ENCODE measurements at regions not wholly inside any gene's neighbourhood (a gene's known extent, or its start where the extent isn't known, plus 50 kb on each side); places are given as distances from the start of the nearest gene placed in this dataset.

DNA sequence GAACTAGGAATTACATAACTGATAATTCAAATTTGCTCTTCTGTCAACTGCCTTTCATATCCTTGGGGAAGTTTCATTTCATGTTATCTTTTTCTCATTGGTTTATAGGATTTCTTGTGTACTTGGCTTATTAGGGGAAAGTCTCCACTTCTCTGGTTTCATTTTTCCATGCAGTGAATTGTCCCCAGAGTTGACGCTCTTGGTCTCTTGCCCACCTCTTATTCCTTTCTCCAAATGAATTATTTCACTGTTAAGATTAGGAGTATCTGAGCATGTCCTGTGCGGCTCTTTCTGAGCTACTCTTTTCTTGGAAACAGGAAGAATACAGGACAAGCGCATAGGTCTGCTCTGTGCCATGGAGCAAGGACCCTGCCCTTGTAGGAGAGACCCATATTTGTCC is 104.8 kb downstream of the POSTN start:
- H3K4me3 Mint-ChIP-seq: no peak overlapping the region
- H3K9me3 Mint-ChIP-seq: peaks cover 0 to 8% (median 3%) of the 10 kb centered on the region in 11 donors
- Histone ChIP-seq H3K9me3 (ENCODE audit: control insufficient read depth in 2 of 3, low read length in 3 of 3) (no peaks in the 10 kb centered on the region), H3K36me3 (ENCODE audit: control insufficient read depth in 2 of 3, insufficient read depth in 3 of 3, low read length in 3 of 3) (no peaks in the 10 kb centered on the region), H3K27ac (ENCODE audit: low read depth, low read length) (no peak overlapping the region), H3K27me3 (ENCODE audit: control insufficient read depth in 2 of 2, insufficient read depth in 2 of 2, low read length in 2 of 2) (no peaks in the 10 kb centered on the region), H3K4me1 (ENCODE audit: control insufficient read depth in 2 of 2, insufficient read depth in 2 of 2, low read length in 2 of 2) (no peaks in the 10 kb centered on the region), H3K4me3 (ENCODE audit: low read length) (no peak overlapping the region)
- intact Hi-C loops (cut with micrococcal nuclease): no loop called here
- no peaks in the 10 kb centered on the region for H3K4me1 Mint-ChIP-seq
- ChIA-PET CTCF (interaction anchor here (0.8 kb wide), 1 partner anchor 1459 kb away, joined by 4 read pairs; no protein-coding TSS in a partner anchor), POLR2A (no interaction called here)
- H3K27ac Mint-ChIP-seq: no peak overlapping the region
- no peaks in the 10 kb centered on the region for H3K27me3 Mint-ChIP-seq
- no peaks in the 10 kb centered on the region for H3K36me3 Mint-ChIP-seq
- DNase-seq (no peak), ATAC-seq (no peak)

DNA sequence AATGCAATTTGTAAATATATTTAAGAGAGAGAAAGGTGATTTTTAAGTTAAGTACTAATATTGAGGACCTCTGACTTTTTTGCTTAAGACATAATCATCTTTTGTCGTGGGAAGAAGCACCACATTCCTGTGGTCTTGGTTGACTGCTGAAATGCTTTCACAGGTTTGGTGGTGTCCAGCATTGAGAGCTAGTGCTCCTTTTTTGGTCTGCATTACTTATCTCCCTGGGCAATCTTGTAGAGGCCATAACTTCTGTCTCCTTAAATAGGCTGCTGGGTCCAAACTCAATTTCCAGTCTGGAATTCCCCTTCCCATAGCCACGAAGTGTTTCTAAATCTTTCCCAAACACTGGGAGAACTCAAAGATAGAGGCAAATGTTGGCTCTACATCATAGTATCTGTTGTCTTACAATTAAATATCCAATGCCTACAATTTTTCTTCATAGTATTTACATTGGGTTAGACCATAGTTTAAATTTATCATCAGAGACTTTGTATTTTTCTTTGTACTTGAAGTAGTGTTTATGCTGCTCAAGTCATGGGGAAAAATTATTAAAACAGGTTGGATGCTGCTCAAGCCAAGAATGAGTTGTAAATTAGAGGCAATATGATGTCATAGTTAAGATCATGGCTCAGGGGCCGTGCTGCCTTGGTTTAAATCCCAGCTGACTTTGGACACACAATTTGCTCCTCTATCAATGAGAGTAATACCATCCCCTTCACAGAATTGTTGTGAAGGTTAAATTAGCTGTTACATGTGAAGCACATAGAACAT is 105.6 kb downstream of the POSTN start:
- ATAC-seq (no peak), DNase-seq (no peak)
- no peaks in the 10 kb centered on the region for H3K36me3 ChIP-seq (ENCODE audit: control insufficient read depth in 2 of 3, insufficient read depth in 3 of 3, low read length in 3 of 3)
- Mint-ChIP-seq H3K4me3 (no peak overlapping the region), H3K9me3 (peaks cover 0 to 8% (median 3%) of the 10 kb centered on the region in 11 donors), H3K4me1 (no peaks in the 10 kb centered on the region), H3K36me3 (no peaks in the 10 kb centered on the region), H3K27me3 (no peaks in the 10 kb centered on the region), H3K27ac (no peak overlapping the region)
- intact Hi-C loops (cut with micrococcal nuclease): no loop called here
- no peaks in the 10 kb centered on the region for H3K27me3 ChIP-seq (ENCODE audit: control insufficient read depth in 2 of 2, insufficient read depth in 2 of 2, low read length in 2 of 2)
- ChIA-PET CTCF (no interaction called here), POLR2A (no interaction called here)
- no peak overlapping the region for H3K27ac ChIP-seq (ENCODE audit: low read depth, low read length)
- H3K4me3 ChIP-seq (ENCODE audit: low read length): no peak overlapping the region
- no peaks in the 10 kb centered on the region for H3K9me3 ChIP-seq (ENCODE audit: control insufficient read depth in 2 of 3, low read length in 3 of 3)
- H3K4me1 ChIP-seq (ENCODE audit: control insufficient read depth in 2 of 2, insufficient read depth in 2 of 2, low read length in 2 of 2): no peaks in the 10 kb centered on the region

DNA sequence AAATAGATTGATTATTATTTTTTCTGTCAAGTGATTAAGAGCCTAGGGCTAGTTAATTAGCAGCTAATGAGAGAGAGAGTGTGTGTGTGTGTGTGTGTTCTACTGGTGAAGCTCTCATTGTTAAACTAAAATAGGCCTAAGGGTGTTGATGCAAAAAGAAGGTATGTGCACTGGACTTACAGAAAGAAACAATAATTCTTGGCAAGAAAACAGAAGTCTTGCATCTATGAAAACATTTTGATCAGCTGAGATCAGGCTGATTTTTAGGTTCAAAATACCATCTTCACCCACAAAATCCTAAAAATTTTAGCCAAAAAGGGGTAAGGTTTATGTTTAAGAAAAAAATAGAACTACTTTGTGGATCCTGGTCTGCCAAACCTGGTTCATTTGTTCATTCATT is 106.5 kb downstream of the POSTN start:
- H3K36me3 Mint-ChIP-seq: no peaks in the 10 kb centered on the region
- no peak for DNase-seq
- H3K4me3 Mint-ChIP-seq: no peak overlapping the region
- no peaks in the 10 kb centered on the region for H3K4me1 Mint-ChIP-seq
- POLR2A ChIA-PET: no interaction called here
- intact Hi-C loops (cut with micrococcal nuclease): no loop called here
- no peak overlapping the region for H3K27ac Mint-ChIP-seq
- no peak overlapping the region for H3K4me3 ChIP-seq (ENCODE audit: low read length)
- H3K36me3 ChIP-seq (ENCODE audit: control insufficient read depth in 2 of 3, insufficient read depth in 3 of 3, low read length in 3 of 3): no peaks in the 10 kb centered on the region
- peaks cover 0 to 10% (median 3%) of the 10 kb centered on the region in 11 donors for H3K9me3 Mint-ChIP-seq
- no peak for ATAC-seq
- H3K9me3 ChIP-seq (ENCODE audit: control insufficient read depth in 2 of 3, low read length in 3 of 3): no peaks in the 10 kb centered on the region
- H3K27me3 ChIP-seq (ENCODE audit: control insufficient read depth in 2 of 2, insufficient read depth in 2 of 2, low read length in 2 of 2): no peaks in the 10 kb centered on the region
- no peaks in the 10 kb centered on the region for H3K4me1 ChIP-seq (ENCODE audit: control insufficient read depth in 2 of 2, insufficient read depth in 2 of 2, low read length in 2 of 2)
- no peak overlapping the region for H3K27ac ChIP-seq (ENCODE audit: low read depth, low read length)
- CTCF ChIA-PET: no interaction called here
- H3K27me3 Mint-ChIP-seq: no peaks in the 10 kb centered on the region

DNA sequence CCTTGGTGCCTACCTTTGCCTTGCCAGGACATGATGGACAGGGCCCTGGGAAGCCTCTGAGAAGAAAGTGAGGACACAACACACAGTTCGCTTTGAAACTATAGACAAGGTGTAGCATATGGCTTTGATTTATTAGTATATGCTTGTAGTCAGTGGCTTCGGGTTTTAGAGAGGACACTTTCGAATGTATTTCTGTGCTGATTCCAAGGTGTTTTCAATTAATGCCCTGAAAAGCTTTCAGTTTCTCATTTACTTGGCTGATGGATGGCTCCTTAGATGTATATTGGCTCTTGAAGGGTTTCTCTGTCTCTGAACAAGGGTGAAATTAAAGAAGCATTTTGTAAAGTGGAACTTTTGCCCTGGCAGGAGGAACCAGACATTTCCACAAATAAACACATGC is 106.9 kb downstream of the POSTN start:
- ChIA-PET CTCF (no interaction called here), POLR2A (no interaction called here)
- H3K27ac Mint-ChIP-seq: no peak overlapping the region
- no peak overlapping the region for H3K27ac ChIP-seq (ENCODE audit: low read depth, low read length)
- H3K4me1 Mint-ChIP-seq: no peaks in the 10 kb centered on the region
- DNase-seq: no peak
- H3K36me3 Mint-ChIP-seq: no peaks in the 10 kb centered on the region
- ATAC-seq: no peak
- H3K27me3 ChIP-seq (ENCODE audit: control insufficient read depth in 2 of 2, insufficient read depth in 2 of 2, low read length in 2 of 2): no peaks in the 10 kb centered on the region
- H3K9me3 Mint-ChIP-seq: peaks cover 0 to 12% (median 3%) of the 10 kb centered on the region in 11 donors
- H3K4me1 ChIP-seq (ENCODE audit: control insufficient read depth in 2 of 2, insufficient read depth in 2 of 2, low read length in 2 of 2): no peaks in the 10 kb centered on the region
- no peak overlapping the region for H3K4me3 ChIP-seq (ENCODE audit: low read length)
- no peaks in the 10 kb centered on the region for H3K27me3 Mint-ChIP-seq
- no peaks in the 10 kb centered on the region for H3K9me3 ChIP-seq (ENCODE audit: control insufficient read depth in 2 of 3, low read length in 3 of 3)
- H3K4me3 Mint-ChIP-seq: no peak overlapping the region
- no peaks in the 10 kb centered on the region for H3K36me3 ChIP-seq (ENCODE audit: control insufficient read depth in 2 of 3, insufficient read depth in 3 of 3, low read length in 3 of 3)
- intact Hi-C loops (cut with micrococcal nuclease): no loop called here

DNA sequence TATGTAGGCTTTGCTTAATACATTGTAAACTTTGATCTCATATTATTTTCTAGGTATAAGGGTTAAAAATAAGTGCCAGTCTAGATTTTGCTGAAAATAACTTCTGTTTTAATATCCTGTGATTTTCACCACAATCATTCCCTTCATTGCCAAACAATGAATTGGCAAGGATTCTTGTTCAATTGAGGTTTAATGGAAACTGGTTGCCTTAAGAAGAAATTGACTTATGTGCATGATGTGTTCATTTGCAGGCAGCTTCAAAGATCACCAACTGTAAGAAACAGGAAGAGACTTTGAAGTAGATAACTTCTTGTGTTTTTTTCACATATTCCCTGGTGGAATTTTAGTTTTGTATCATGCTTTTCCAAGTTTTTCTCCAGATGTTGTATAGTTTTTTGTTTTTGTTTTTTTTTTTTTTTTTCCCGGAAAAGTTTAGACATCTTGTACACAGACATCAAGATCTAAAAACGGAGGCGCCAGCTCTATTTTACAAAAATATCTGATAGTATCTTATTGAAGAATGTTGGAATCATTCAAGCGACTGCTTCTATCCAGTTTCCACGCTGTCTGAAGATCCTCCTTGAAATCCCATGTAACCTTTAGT is 108.3 kb downstream of the POSTN start:
- ATAC-seq (no peak), DNase-seq (no peak)
- Mint-ChIP-seq H3K27me3 (no peaks in the 10 kb centered on the region), H3K27ac (no peak overlapping the region), H3K4me1 (no peaks in the 10 kb centered on the region), H3K36me3 (no peaks in the 10 kb centered on the region), H3K9me3 (peaks cover 0 to 10% (median 2%) of the 10 kb centered on the region in 11 donors), H3K4me3 (no peak overlapping the region)
- no peak overlapping the region for H3K27ac ChIP-seq (ENCODE audit: low read depth, low read length)
- H3K27me3 ChIP-seq (ENCODE audit: control insufficient read depth in 2 of 2, insufficient read depth in 2 of 2, low read length in 2 of 2): no peaks in the 10 kb centered on the region
- ChIA-PET POLR2A (no interaction called here), CTCF (no interaction called here)
- no peaks in the 10 kb centered on the region for H3K9me3 ChIP-seq (ENCODE audit: control insufficient read depth in 2 of 3, low read length in 3 of 3)
- no peaks in the 10 kb centered on the region for H3K36me3 ChIP-seq (ENCODE audit: control insufficient read depth in 2 of 3, insufficient read depth in 3 of 3, low read length in 3 of 3)
- no peak overlapping the region for H3K4me3 ChIP-seq (ENCODE audit: low read length)
- H3K4me1 ChIP-seq (ENCODE audit: control insufficient read depth in 2 of 2, insufficient read depth in 2 of 2, low read length in 2 of 2): no peaks in the 10 kb centered on the region
- intact Hi-C loops (cut with micrococcal nuclease): no loop called here

DNA sequence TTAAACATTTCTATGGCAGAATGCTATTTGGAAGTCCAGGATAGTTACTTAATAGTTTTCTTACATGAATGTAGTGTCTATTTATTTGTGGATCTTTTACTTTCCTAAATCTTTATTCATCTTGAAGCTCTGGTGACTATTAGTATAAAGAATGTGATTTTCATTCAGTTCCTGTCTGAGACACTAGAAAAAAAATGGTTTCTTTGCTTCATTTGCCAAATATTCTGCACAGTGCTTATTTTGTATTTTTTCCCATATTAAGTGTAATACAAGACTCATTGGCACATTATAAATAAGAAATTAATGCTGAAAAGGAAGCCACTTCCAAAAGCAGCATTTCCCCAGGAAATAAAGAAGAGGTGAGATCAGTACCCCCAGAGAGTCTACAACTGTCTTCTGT is 109.8 kb downstream of the POSTN start:
- ChIA-PET POLR2A (no interaction called here), CTCF (no interaction called here)
- no peak overlapping the region for H3K4me3 ChIP-seq (ENCODE audit: low read length)
- DNase-seq (no peak), ATAC-seq (no peak)
- no peaks in the 10 kb centered on the region for H3K9me3 ChIP-seq (ENCODE audit: control insufficient read depth in 2 of 3, low read length in 3 of 3)
- H3K27ac Mint-ChIP-seq: no peak overlapping the region
- H3K4me1 Mint-ChIP-seq: no peaks in the 10 kb centered on the region
- no peaks in the 10 kb centered on the region for H3K4me1 ChIP-seq (ENCODE audit: control insufficient read depth in 2 of 2, insufficient read depth in 2 of 2, low read length in 2 of 2)
- no peaks in the 10 kb centered on the region for H3K27me3 ChIP-seq (ENCODE audit: control insufficient read depth in 2 of 2, insufficient read depth in 2 of 2, low read length in 2 of 2)
- H3K36me3 ChIP-seq (ENCODE audit: control insufficient read depth in 2 of 3, insufficient read depth in 3 of 3, low read length in 3 of 3): no peaks in the 10 kb centered on the region
- no peaks in the 10 kb centered on the region for H3K36me3 Mint-ChIP-seq
- H3K9me3 Mint-ChIP-seq: peaks cover 0 to 8% (median 2%) of the 10 kb centered on the region in 11 donors
- H3K27me3 Mint-ChIP-seq: no peaks in the 10 kb centered on the region
- no peak overlapping the region for H3K4me3 Mint-ChIP-seq
- intact Hi-C loops (cut with micrococcal nuclease): no loop called here
- no peak overlapping the region for H3K27ac ChIP-seq (ENCODE audit: low read depth, low read length)

DNA sequence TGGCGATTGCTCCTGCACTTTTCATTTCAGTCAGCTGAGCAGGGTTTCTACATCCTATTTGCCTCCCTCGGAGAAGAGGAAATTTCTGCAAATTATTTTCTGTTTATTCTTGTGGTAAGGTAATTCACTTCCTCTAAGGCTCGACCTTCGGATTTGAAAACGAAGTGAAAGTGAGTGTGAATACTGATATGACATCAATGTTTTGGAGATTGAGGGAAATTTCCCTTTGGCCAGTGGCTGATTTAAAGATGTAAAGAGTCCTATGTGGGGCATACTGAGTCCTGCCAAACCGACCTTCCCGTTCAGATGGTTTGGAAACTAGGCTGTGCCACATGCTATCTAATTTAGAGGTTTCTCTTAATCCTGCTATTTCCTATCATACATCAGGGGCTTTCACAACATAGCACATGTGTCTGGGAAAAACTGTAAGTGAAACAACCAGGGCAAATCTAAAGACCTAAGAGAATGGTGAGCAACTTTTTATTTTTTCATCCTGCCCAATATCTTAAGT is 112.3 kb downstream of the POSTN start:
- Histone ChIP-seq H3K9me3 (ENCODE audit: control insufficient read depth in 2 of 3, low read length in 3 of 3) (no peaks in the 10 kb centered on the region), H3K4me3 (ENCODE audit: low read length) (no peak overlapping the region), H3K4me1 (ENCODE audit: control insufficient read depth in 2 of 2, insufficient read depth in 2 of 2, low read length in 2 of 2) (no peaks in the 10 kb centered on the region), H3K27ac (ENCODE audit: low read depth, low read length) (no peak overlapping the region), H3K27me3 (ENCODE audit: control insufficient read depth in 2 of 2, insufficient read depth in 2 of 2, low read length in 2 of 2) (no peaks in the 10 kb centered on the region), H3K36me3 (ENCODE audit: control insufficient read depth in 2 of 3, insufficient read depth in 3 of 3, low read length in 3 of 3) (no peaks in the 10 kb centered on the region)
- DNase-seq (no peak), ATAC-seq (no peak)
- H3K4me1 Mint-ChIP-seq: no peaks in the 10 kb centered on the region
- ChIA-PET POLR2A (no interaction called here), CTCF (no interaction called here)
- H3K9me3 Mint-ChIP-seq: peaks cover 0 to 8% (median 0%) of the 10 kb centered on the region in 11 donors
- H3K27ac Mint-ChIP-seq: no peak overlapping the region
- intact Hi-C loops (cut with micrococcal nuclease): no loop called here
- H3K36me3 Mint-ChIP-seq: no peaks in the 10 kb centered on the region
- H3K4me3 Mint-ChIP-seq: no peak overlapping the region
- no peaks in the 10 kb centered on the region for H3K27me3 Mint-ChIP-seq

Data from naive thymus-derived CD4-positive, alpha-beta T cell (primary cell).